Kidney (tissue), 13 donors: ENCODE measurements at regions not wholly inside any gene's neighbourhood (a gene's known extent, or its start where the extent isn't known, plus 50 kb on each side); places are given as distances from the start of the nearest gene placed in this dataset.
A peak's percentile ranks its signal among the peaks of the same experiment; 100 is the strongest.

Experiments
- DNase-seq, 5 donors: peaks; one replicate each; pipeline ENCODE4 v3.0.0-alpha.2; 2013 to 2020
- FAIRE-seq: peaks from 2 replicates; lab custom pipeline; 2012; peaks lifted over from hg19 to GRCh38; lab: Jason Lieb, UNC
- H3K27ac ChIP-seq, 2 donors: one replicate each; pipeline ENCODE4 v1.7.0; 2013; ENCODE audit warnings: low read depth in 2 of 2, low read length in 2 of 2, inconsistent platforms in 1 of 2
- H3K27me3 ChIP-seq: one replicate; pipeline ENCODE4 v1.7.1; 2013; ENCODE audit warnings: low read length, inconsistent platforms; ENCODE audit not compliant: control insufficient read depth, insufficient read depth
- H3K36me3 ChIP-seq, 3 donors: one replicate each; pipeline versions ENCODE4 v1.7.0 to v1.7.1; 2013; ENCODE audit warnings: low read length in 3 of 3, control low read depth in 1 of 3, inconsistent platforms in 1 of 3; ENCODE audit not compliant: insufficient read depth in 3 of 3, control insufficient read depth in 2 of 3
- H3K4me1 ChIP-seq, 3 donors: one replicate each; pipeline versions ENCODE4 v1.7.0 to v1.7.1; 2013; ENCODE audit warnings: low read length in 3 of 3, inconsistent platforms in 1 of 3, low read depth in 1 of 3; ENCODE audit not compliant: control insufficient read depth in 2 of 3, insufficient read depth in 2 of 3
- H3K4me3 ChIP-seq, 3 donors: one replicate each; pipeline versions ENCODE4 v1.7.0 to v1.8.1; 2013; ENCODE audit warnings: low read length in 3 of 3, control low read depth in 1 of 3, inconsistent platforms in 1 of 3
- H3K9ac ChIP-seq, 3 donors: one replicate each; pipeline versions ENCODE4 v1.7.0 to v1.7.1; 2013; ENCODE audit warnings: low read length in 3 of 3, control low read depth in 1 of 3, inconsistent platforms in 1 of 3
- H3K9me3 ChIP-seq, 3 donors: one replicate each; pipeline versions ENCODE4 v1.7.0 to v1.7.1; 2013; ENCODE audit warnings: low read length in 3 of 3, control low read depth in 1 of 3, inconsistent platforms in 1 of 3; ENCODE audit not compliant: control insufficient read depth in 2 of 3, insufficient read depth in 1 of 3
- CTCF ChIP-seq: IDR thresholded peaks from 3 replicates; pipeline ENCODE4 v1.5.1; 2012; ENCODE audit warnings: mild to moderate bottlenecking, moderate library complexity, borderline replicate concordance; ENCODE audit not compliant: insufficient read depth; ENCODE audit errors: extremely low read depth
- intact Hi-C: fragments of 100-400 bp; cut with DNase I; formaldehyde crosslinking; loops from one replicate; pipeline ENCODE4 v1.11.1; 2022
- donor health status: control.
- donor health status: control.
- donor health status: control.
- donor health status: control.
- donor health status: control.
- donor health status: DM: yes; HTN: yes; CAD: no.
- donor health status: Normal renal cell carcinoma (clear cell type).

- intact Hi-C loops: no loop called here
- H3K4me3 ChIP-seq: no peak overlapping the region
- no peaks in the 10 kb centered on the region for H3K9me3 ChIP-seq
- no peaks in the 10 kb centered on the region for H3K27me3 ChIP-seq
- FAIRE-seq (no peak), DNase-seq (no peak)
- no peaks in the 10 kb centered on the region for H3K36me3 ChIP-seq
- no peak overlapping the region for H3K9ac ChIP-seq
- no peaks in the 10 kb centered on the region for H3K4me1 ChIP-seq
- TF ChIP-seq CTCF: no peak
- H3K27ac ChIP-seq: no peak overlapping the region
These were observed 443.8 kb upstream of the GJE1 start for GRCh38 chr6:141688916-141689315.

GRCh38 chr6:141685416-141685815 lies 447.3 kb upstream of the GJE1 start:
- DNase-seq (no peak), FAIRE-seq (no peak)
- Histone ChIP-seq H3K9ac (no peak overlapping the region), H3K4me3 (no peak overlapping the region), H3K27me3 (no peaks in the 10 kb centered on the region), H3K36me3 (no peaks in the 10 kb centered on the region), H3K9me3 (no peaks in the 10 kb centered on the region), H3K4me1 (no peaks in the 10 kb centered on the region), H3K27ac (no peak overlapping the region)
- intact Hi-C loops: no loop called here
- TF ChIP-seq CTCF: no peak

GRCh38 chr6:141682391-141682790 lies 450.3 kb upstream of the GJE1 start:
- no peak for TF ChIP-seq CTCF
- FAIRE-seq: no peak
- H3K27ac ChIP-seq: no peak overlapping the region
- no peak for DNase-seq
- no peak overlapping the region for H3K9ac ChIP-seq
- H3K4me3 ChIP-seq: no peak overlapping the region
- no peaks in the 10 kb centered on the region for H3K27me3 ChIP-seq
- intact Hi-C loops: no loop called here
- H3K36me3 ChIP-seq: no peaks in the 10 kb centered on the region
- H3K9me3 ChIP-seq: no peaks in the 10 kb centered on the region
- H3K4me1 ChIP-seq: no peaks in the 10 kb centered on the region

GRCh38 chr6:141677598-141678211 lies 455.0 kb upstream of the GJE1 start:
- Histone ChIP-seq H3K36me3 (no peaks in the 10 kb centered on the region), H3K4me1 (no peaks in the 10 kb centered on the region), H3K9me3 (no peaks in the 10 kb centered on the region), H3K27ac (no peak overlapping the region), H3K4me3 (no peak overlapping the region), H3K9ac (no peak overlapping the region), H3K27me3 (no peaks in the 10 kb centered on the region)
- intact Hi-C loops: no loop called here
- TF ChIP-seq CTCF: peak; percentile 36
- DNase-seq (peak in 2 of 5 donors; percentile 21 to 50), FAIRE-seq (no peak)
